Stimulated activated CD8-positive, alpha-beta memory T cell treated with anti-CD3 and anti-CD28 coated beads, Interleukin-15, amount 100 ng/mL, for 48 hours (primary cell): ENCODE measurements at regions not wholly inside any gene's neighbourhood (a gene's known extent, or its start where the extent isn't known, plus 50 kb on each side); places are given as distances from the start of the nearest gene placed in this dataset.
"Not testable (repeated sequence)": the region's sequence is repeated elsewhere in the genome, so short reads cannot be mapped to it uniquely, and the experiment has no call there.

Experiments
- DNase-seq, 2 donors: peaks; one replicate each; pipeline ENCODE4 v3.0.0-alpha.2; 2020; ENCODE audit warnings: low read depth in 2 of 2

DNA sequence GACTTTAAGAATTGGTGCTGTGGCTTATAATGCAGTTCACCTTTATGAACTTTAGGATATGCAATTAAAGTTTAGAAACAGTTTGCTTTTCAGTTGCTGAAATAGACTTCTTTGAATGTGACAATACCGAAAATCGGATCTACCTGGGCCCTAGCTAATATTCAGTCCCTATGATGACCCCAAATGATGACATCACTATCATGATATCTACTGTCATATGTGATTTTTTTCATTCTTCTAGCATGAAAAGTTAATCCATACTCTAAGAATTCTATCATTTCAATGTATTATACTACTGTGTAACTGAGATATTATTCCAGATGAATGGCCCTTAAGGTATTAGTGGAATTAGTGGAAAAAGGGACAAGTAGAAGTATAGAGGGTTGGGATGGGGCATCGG is 487.2 kb upstream of the TUSC1 start:
- DNase-seq, result no peak

DNA sequence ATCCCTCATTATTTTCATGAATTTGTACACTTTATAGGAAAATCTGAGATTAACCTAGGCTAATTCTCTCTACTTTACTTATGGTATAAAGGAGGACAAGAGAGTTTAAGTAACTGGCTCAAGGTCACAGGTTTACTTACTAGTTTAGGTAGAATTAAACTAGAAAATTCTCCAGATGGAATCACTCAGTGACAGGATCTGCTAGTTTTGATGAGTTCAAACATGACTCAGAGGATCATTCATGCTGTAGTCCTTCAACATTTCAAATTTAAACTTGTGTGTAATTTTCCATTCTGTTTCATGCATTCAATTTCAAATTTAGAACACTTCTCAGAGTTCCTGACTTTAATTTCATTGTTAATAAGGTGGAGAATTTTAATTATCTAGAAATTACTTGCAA is 485.7 kb upstream of the TUSC1 start:
- no peak for DNase-seq

DNA sequence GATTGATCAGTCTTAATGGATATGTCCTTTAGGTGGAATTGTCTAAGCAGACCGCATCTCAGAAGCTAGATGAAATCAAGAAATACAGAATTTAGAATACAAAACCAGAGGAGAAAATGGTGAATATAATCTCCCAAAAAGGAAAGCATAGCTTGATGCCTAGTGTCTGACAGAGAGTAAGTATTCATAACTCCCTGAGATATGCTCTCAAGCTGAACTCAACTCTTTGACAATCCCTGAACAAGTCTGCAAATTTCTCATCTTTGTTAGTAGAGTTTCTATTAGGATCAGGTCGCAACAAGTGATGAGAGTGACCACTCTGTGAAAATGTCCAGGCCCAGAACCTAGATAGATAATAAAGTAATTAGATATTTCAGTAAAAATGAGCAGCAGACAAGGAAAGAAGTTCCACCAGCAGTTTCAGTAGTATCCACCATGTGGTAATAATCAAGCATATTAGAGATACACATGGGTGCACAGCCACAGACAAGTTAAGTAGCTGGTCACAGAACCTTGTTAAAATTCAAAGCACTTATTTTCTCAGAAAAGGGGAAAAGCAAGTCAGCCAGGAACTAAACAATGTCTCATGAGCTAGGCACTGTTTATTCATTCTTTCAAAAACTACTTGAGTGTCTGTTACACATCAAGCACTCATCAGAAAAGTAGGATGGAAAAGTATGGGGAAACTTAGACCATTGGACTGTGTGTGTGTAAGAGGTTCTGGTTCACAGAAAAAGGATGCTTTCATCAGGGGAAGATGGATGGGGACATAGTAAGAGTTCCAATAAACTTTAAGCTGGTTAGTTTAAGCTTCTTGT is 481.5 kb upstream of the TUSC1 start:
- DNase-seq, result no peak

DNA sequence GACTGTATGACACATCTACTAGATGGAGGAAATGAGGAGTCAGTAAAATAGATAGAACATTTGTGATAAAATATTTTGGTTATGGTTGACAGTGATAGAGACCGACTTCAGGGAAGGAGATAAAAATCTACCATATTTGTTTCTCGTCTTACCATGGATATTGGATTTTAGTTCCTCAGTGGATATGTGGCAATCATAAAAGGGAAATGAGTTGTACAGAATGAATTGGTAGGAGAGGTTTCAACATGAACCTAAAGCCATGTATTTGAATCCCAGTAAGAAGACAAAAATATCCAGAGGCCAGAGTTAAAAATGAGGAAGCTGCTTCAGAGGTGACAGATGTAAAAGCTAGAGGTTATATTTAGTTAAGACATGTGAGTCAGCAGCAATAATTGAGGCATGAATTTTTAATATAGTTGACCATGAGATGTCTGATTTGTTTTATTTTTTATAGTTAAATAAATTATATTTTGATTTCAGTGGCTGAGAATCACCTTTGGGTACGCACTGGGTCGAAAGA is 480.4 kb upstream of the TUSC1 start:
- DNase-seq, result no peak

DNA sequence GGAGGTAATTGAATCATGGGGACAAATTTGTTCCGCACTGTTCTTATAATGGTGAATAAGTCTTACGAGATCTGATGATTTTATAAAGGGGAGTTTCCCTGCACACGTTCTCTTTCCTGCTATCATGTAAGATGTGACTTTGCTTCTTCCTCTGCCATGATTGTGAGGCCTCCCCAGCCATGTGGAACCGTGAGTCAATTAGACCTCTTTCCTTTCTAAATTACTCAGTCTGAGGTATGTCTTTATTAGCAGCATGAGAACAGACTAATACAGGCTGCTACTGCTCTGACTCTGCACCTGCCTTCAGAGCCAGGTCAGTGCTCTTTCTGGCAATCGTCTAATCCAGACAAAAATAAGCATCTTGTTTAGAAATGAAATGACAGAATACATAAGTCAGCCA is 479.2 kb upstream of the TUSC1 start:
- no peak for DNase-seq

DNA sequence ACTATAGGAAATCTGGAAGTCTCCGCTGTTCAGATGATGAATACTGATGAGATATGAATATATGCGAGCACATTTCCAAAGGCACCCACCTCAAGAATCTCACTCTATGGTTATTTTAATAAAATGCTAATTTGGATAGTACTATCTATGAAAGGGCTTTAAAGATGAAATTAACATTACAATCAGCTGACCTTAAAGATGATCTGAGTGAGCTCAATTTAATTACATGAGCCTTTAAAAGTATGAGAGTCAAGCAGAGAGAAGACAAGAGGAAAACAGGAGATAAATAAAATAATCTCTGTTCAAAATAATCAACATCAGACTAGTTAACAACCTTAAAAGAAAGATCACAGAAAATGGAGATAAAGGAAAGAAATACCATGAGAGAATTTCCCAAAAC is 474.1 kb upstream of the TUSC1 start:
- no peak for DNase-seq

DNA sequence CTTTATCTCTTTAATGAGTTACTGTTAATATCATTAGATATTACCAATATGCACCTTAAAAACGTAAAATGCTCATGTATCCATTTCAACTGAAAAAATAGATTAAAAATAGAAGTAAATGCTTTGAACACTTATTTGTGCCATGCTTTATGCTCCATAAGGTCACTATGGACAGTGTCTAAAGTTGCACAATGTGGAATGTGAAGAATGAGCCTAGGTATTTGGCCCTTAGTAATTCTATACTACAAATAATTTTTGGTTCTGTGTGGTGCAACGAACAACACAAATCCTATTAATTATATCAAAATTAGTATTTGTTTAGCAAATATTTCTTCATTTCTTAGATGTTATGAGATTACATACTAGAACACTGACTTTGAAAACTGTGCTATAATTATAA is 469.9 kb upstream of the TUSC1 start:
- DNase-seq, result no peak

DNA sequence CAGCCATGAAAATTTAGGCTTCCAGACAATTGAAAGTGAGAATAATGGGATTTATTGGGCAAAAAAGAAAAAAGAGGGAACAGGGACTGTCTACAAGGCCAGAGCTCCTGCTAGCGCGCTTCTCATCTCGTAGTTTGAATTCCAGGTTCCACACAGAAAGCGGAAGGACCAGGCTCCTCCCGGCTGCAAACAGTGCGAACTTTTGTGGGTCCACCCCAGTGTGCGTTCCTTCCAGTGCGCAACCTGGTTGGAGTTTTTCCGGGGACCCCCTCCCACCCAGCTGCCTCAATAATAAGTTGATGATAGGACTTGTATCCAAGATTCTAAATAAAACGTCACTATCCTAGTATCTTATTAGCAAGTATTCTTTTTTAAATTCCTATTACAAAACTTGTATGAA is 467.7 kb upstream of the TUSC1 start:
- DNase-seq, result no peak

DNA sequence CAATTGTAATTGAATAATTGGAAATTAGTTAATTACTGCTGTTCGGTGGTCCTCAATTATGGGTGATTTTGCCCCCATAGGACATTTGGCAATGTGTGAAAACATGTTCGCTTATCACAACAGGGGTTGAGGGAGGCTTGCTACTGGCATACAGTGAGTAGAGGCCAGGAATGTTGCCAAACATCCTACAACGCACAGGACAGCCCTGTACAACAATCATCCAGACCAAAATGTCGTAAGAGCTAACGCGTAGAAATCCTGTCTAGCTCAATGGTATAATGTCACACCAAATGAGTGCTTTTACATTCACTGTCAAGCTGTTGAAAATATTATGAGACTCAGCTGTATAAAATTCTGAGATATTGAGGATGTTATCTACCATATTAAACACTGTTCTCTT is 464.4 kb upstream of the TUSC1 start:
- no peak for DNase-seq

DNA sequence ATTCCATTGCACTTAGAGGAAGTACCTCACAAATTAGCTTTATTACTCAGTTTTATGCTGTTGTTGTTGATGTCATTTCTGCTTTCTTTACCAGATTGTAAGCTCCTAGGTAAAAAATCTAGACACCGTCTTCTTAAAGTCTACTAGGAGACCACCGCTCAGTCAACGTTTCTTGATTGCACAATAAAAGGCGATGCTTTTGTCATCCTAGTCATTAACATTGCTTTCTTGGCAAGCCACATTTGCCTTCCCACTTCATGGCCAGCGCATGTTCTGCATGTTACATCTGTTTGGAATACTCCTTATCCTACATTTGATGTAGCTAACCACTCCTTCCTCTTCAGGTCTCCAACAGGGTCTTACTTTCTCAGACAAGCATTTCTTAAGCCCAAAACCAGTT is 464.0 kb upstream of the TUSC1 start:
- no peak for DNase-seq

DNA sequence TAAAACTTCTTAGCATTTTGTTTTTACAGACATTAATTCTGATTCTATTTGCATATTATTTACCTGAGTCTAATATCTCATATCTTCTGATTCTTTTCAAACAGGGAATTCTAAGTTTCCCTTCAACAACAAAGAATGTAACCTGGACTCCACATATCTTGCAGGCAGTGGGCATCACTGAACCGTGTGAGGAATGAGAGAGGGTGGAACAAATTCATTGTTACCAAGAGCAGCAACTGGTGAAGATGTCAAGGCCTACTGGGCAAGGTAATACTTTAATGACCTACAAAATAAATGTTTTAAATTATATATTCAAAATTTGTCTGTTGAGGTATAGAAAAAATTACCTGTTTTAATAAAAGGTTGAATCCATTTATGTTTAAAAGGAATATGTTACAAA is 455.3 kb upstream of the TUSC1 start:
- no peak for DNase-seq

DNA sequence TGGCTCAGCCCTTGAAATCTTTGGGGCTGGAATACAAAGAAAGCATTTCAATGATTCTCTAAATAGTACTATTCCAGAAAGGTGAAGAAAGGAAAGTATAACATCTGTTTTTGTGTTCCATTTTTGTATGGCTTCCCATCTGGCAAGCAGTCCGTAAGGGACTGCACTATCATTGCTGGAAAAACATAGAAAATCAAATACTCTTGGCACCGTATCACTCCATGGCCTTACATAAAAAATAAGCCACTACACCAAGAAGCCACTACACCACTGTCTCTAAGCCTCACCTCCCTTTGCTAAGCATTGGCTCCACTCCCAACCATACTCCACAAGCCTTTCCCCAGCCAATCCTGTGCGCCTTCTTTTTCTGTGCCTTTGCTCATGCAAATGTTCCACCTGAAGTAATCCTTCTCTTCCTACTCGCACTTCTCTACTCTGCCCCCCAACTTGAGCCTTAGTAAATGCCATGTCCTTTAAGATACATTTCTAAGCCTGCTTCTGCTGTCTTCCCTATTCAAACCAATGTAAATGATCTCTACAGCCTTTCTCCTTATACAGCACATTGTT is 454.6 kb upstream of the TUSC1 start:
- no peak for DNase-seq

DNA sequence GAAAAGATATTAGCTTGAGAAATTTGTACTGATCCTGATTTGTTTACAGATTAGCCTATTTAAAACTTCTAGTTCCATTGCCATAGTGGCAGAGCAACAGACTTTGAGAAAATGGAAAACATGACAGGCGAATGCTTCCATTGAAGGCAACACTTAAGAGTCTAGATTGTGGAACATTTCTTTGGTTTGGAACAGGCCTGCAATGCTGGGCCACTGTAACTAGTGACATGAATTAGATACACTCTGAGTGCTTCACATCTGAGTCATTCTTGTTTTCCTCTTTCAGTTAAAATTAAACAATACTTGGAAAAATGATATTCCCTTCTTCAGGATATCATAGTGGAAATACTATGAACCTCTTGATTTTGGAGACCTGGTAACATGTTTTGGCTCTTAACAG is 453.6 kb upstream of the TUSC1 start:
- no peak for DNase-seq

DNA sequence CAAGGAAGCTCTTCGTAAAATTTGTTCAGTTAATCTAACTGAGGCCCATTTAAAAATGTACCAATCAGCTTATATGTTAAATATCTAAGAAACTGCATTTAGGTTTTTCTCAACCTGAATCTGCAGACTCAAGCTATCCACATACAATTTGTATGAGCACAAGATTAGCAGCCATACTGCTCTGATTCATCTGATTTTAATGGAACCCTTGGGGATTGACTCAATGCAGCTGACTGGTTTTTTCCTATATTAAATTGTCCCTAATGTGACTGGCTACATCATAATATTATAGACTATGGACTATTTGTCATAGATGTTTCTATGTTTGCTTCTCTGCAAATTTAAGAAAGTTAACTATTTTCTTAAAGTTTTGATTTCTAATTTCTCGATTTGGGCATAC is 451.0 kb upstream of the TUSC1 start:
- DNase-seq, result no peak

DNA sequence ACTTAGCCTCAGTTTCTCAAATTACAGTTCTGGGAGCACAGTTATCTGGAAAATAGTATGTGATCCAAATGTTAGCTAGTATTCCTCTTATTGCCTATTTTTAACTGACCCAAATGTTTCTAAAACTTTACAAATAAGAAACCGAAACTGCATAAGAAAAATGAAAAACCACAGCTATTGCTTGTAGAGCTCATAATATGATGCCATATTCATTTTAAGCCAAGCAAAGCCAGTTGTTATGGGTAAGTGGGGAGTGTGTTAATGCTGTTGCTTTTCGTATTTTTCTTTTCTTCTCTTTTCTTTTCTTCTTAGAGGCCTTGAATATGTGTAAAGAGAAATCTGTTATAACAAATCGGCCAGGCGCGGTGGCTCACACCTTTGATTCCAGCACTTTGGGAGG is 447.4 kb upstream of the TUSC1 start:
- DNase-seq, result no peak

DNA sequence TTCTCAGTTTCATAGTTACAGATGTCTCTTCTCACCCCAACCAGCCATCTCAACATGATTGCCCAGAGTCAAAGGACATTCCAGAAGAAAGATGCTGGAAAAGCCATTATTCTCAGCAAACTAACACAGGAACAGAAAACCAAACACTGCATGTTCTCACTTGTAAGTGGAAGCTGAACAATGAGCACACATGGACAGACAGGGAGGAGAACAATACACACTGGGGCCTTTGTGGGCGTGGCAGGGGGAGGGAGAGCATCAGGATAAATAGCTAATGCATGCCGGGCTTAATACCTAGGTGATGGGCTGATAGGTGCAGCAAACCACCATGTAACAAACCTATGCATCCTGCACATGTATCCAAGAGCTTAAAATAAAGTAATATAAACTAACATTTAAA is 437.8 kb upstream of the TUSC1 start:
- DNase-seq, result not testable (repeated sequence)

DNA sequence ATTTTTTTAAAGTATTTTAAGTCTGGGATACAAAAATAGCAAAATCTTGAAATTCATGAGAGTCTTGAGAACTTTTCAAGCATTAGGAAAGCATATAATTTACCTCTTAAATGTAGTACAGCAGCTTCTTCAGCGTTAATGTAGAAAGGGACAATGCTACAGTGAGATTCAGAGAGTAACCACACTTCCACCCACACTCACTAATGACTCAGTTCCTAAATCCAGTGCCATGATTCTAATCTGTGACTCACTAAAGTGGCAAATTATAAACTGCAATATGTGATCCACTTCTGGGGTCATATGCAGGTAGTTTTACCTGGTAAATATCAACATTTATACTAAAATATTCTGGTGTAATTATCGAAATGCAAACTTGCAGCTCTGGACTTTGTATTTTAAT is 434.5 kb upstream of the TUSC1 start:
- no peak for DNase-seq

DNA sequence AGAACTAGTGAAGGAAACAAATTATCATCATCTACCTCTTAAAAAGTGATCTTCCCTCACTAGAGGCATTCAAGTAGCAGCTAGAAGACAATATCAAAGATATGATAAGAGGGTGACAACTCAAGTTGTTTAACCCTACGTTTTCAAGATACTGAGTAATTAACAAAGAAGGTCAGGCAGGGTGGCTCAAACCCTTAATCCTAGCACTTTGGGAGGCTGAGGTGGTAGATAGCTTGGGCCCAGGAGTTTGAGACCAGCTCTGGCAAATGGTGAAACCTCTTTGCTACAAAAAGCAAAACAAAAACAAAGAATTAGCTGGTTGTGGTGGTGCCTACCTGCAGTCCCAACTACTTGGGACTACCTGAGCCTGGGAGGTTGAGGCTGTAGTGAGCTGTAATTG is 408.2 kb upstream of the TUSC1 start:
- DNase-seq, result no peak

DNA sequence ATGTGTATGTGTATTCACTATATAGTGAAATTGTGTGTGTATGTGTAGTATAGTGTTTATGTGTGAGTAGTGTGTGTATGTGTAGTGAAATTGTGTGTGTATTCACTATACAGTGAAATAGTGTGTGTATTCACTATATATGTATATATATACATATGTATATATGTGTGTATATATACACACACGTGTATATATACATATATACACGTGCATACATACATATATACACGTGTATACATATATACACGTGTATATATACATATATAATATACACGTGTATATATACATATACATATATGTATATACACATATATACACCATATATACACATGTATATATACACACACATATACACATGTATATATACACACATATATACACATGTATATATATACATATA is 403.6 kb upstream of the TUSC1 start:
- no peak for DNase-seq

DNA sequence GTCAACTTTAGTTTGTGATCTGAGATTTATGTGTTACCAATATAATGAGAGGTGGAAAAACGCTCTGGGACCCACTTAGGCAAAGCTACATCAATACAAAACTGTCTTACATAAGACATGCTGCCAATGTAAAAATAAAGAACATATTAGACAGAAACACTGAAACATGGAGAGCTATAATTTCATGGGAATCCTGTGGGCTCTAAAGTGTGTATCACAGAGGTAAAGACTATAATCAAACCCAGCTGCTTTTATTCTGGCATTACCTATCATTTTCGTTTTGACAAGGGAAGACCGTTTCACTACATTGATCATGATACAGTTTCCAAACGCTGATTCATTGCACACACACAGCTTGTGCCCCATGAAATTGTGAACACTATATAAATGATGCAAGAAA is 400.5 kb upstream of the TUSC1 start:
- no peak for DNase-seq

DNA sequence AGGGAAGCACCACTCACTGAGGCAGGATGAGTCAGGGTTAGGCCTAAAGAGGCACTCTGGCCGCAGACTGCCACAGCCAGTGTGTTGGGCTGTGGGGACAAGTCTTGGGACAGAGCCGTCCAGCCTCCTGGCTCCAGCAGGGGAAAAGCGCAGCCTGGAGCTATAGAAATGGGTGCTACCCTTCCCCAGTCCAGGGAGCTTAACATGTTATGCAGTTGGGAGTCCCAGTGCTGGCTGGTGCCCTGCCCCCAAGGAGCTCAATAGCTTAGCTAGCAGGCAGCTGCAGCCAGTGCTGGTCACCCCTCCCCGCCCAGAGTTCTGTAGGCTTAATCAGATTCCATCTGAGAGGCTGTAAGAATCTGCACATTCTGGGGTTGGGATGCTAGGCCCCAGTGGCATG is 399.6 kb upstream of the TUSC1 start:
- DNase-seq, result no peak

DNA sequence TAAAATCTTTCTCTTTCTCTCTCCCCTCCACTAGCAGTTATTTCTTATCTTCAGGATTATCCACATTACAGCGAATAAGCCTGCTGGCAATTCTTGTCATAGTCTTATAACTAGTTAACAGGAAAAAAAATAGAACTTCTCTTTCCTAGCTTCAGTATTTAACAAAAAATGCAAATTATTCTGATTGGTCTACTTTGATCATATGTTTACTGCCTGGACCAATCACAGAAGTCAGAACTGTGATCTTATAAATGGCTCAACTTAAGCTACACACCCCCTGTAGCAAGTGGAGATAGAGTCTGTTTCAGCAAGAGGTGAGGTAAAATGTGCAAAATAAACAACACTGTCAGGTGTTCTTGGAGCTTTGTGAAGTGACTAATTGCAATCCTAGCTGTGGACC is 389.4 kb upstream of the TUSC1 start:
- no peak for DNase-seq

DNA sequence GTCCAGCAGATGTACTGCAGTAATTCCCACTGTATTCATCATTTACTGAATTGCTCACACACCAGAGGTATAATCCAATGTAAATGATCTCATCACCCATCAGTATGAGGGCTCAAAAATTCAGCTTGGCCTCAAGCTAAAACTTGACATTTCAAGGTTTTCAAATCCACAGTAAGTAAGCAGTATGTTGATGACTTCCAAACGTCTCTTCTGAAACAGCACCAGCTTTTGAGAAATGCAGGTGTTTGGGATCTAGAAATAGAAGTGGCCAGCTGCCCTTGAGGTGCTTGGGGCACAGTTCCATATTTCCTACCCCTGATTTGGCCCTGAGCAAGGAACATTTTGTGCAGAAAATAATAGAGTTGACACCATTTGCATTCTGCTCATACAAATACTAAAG is 388.0 kb upstream of the TUSC1 start:
- DNase-seq, result no peak
